ENCODE measurements at regions not wholly inside any gene's neighbourhood (a gene's known extent, or its start where the extent isn't known, plus 50 kb on each side); places are given as distances from the start of the nearest gene placed in this dataset.
A peak's percentile ranks its signal among the peaks of the same experiment; 100 is the strongest.
"Not testable (repeated sequence)": the region's sequence is repeated elsewhere in the genome, so short reads cannot be mapped to it uniquely, and the experiment has no call there.

- WGBS, 2 donors, result 69 to 72% methylated on average over 10 of the region's 10 CpGs
- TF ChIP-seq CTCF (IDR thresholded peaks at IDR 0.05), result no peak
- H3K4me3 ChIP-seq, result no peak overlapping the region
- H3K27me3 ChIP-seq, result no peaks in the 10 kb centered on the region
- no peak overlapping the region for H3K27ac ChIP-seq
- H3K4me1 ChIP-seq, result no peaks in the 10 kb centered on the region
- intact Hi-C loops (cut with DNase I), result no loop called here
- DNase-seq (no peak), ATAC-seq (no peak)
- peaks cover 0 to 18% (median 0%) of the 10 kb centered on the region in 11 donors for H3K9me3 ChIP-seq
- no peaks in the 10 kb centered on the region for H3K36me3 ChIP-seq
These were observed 326.7 kb downstream of the BCKDHB start for GRCh38 chr6:80433010-80433672.

GRCh38 chr6:80425089-80425823 lies 318.8 kb downstream of the BCKDHB start:
- intact Hi-C loops (cut with DNase I), result no loop called here
- peak in 1 of 8 donors; percentile 25 for ATAC-seq
- Histone ChIP-seq H3K4me3 (no peak overlapping the region), H3K36me3 (no peaks in the 10 kb centered on the region), H3K27ac (no peak overlapping the region), H3K4me1 (no peaks in the 10 kb centered on the region), H3K27me3 (no peaks in the 10 kb centered on the region), H3K9me3 (peaks cover 0 to 80% (median 12%) of the 10 kb centered on the region in 11 donors)
- WGBS, 2 donors, result 72 to 76% methylated on average over 2 of the region's 2 CpGs
- TF ChIP-seq CTCF (IDR thresholded peaks at IDR 0.05), result peak in 1 of 9 donors; percentile 11
- DNase-seq, result no peak

GRCh38 chr6:80411486-80411885 lies 305.0 kb downstream of the BCKDHB start:
- Histone ChIP-seq H3K4me1 (no peaks in the 10 kb centered on the region), H3K27me3 (no peaks in the 10 kb centered on the region), H3K36me3 (no peaks in the 10 kb centered on the region), H3K27ac (no peak overlapping the region), H3K4me3 (no peak overlapping the region), H3K9me3 (peaks cover 0 to 35% (median 3%) of the 10 kb centered on the region in 11 donors)
- intact Hi-C loops (cut with DNase I), result no loop called here
- ATAC-seq (no peak), DNase-seq (no peak)
- no peak for TF ChIP-seq CTCF (IDR thresholded peaks at IDR 0.05)
- WGBS, 2 donors, result 96% methylated on average over 8 of the region's 8 CpGs

GRCh38 chr6:80407976-80408375 lies 301.5 kb downstream of the BCKDHB start:
- peaks cover 0 to 40% (median 5%) of the 10 kb centered on the region in 11 donors for H3K9me3 ChIP-seq
- H3K27me3 ChIP-seq; intact Hi-C loops (cut with DNase I); H3K4me1 ChIP-seq; H3K36me3 ChIP-seq; ATAC-seq; DNase-seq; H3K4me3 ChIP-seq; H3K27ac ChIP-seq: not testable (repeated sequence)
- WGBS, 2 donors, result 96 to 98% methylated on average over 2 of the region's 2 CpGs

GRCh38 chr6:80404889-80405288 lies 298.4 kb downstream of the BCKDHB start:
- WGBS, 2 donors, result 98 to 100% methylated on average over 1 of the region's 1 CpG
- ATAC-seq (no peak), DNase-seq (no peak)
- no peaks in the 10 kb centered on the region for H3K27me3 ChIP-seq
- intact Hi-C loops (cut with DNase I), result no loop called here
- H3K4me3 ChIP-seq, result no peak overlapping the region
- H3K4me1 ChIP-seq, result no peaks in the 10 kb centered on the region
- H3K9me3 ChIP-seq, result peaks cover 0 to 52% (median 5%) of the 10 kb centered on the region in 11 donors
- no peak overlapping the region for H3K27ac ChIP-seq
- no peak for TF ChIP-seq CTCF (IDR thresholded peaks at IDR 0.05)
- no peaks in the 10 kb centered on the region for H3K36me3 ChIP-seq
